ENCODE measurements at regions not wholly inside any gene's neighbourhood (a gene's known extent, or its start where the extent isn't known, plus 50 kb on each side); places are given as distances from the start of the nearest gene placed in this dataset.

- TF ChIP-seq CTCF (conservative IDR thresholded peaks at IDR 0.05 in 1 of 2, IDR thresholded peaks at IDR 0.05 in 1 of 2; ENCODE audit: extremely low read depth in 1 of 2, insufficient read depth in 1 of 2, low read depth in 1 of 2, low read length in 2 of 2) = no peak
- no peak for TF ChIP-seq EZH2 (IDR thresholded peaks at IDR 0.05; ENCODE audit: borderline replicate concordance, low read length)
These were observed 208.6 kb downstream of the CMPK2 start for GRCh38 chr2:6657136-6657535.
